ENCODE measurements at regions not wholly inside any gene's neighbourhood (a gene's known extent, or its start where the extent isn't known, plus 50 kb on each side); places are given as distances from the start of the nearest gene placed in this dataset.

GRCh38 chr13:69291292-69291906 lies 816.2 kb upstream of the ATXN8OS start:
- Histone ChIP-seq H4K8ac (ENCODE audit: low read depth, low read length) (no peak overlapping the region), H3K4me3 (ENCODE audit: low read length in 2 of 2) (no peak overlapping the region), H2BK120ac (ENCODE audit: low read depth, low read length) (no peak overlapping the region), H2AFZ (ENCODE audit: low read length) (peak overlapping the region; percentile 80), H3K23ac (ENCODE audit: low read depth, low read length, poor library complexity) (no peak overlapping the region), H3K14ac (ENCODE audit: low read length) (no peak overlapping the region), H3K18ac (ENCODE audit: low read length) (no peak overlapping the region), H3K36me3 (replicated peaks in 1 of 2; ENCODE audit: control insufficient read depth in 2 of 2, insufficient read depth in 2 of 2, low read length in 2 of 2) (no peaks in the 10 kb centered on the region), H3K9me3 (replicated peaks in 1 of 2; ENCODE audit: control insufficient read depth in 2 of 2, insufficient read depth in 1 of 2, low read depth in 1 of 2, low read length in 2 of 2) (no peaks in the 10 kb centered on the region), H3K27me3 (ENCODE audit: control insufficient read depth in 3 of 3, insufficient read depth in 3 of 3, low read depth in 1 of 3, low read length in 3 of 3) (no peaks in the 10 kb centered on the region), H2BK15ac (ENCODE audit: low read length) (no peak overlapping the region), H3K27ac (replicated peaks; ENCODE audit: low read length) (no peak overlapping the region), H3K9ac (ENCODE audit: low read depth, low read length, poor library complexity) (no peak overlapping the region), H3K4ac (ENCODE audit: low read length) (no peak overlapping the region), H3K79me1 (ENCODE audit: low read depth, low read length) (no peaks in the 10 kb centered on the region), H2BK12ac (ENCODE audit: low read length) (no peak overlapping the region), H3K4me1 (ENCODE audit: control insufficient read depth in 2 of 2, insufficient read depth in 1 of 2, low read depth in 1 of 2, low read length in 2 of 2) (no peaks in the 10 kb centered on the region), H3K4me2 (ENCODE audit: insufficient read depth, low read length, poor library complexity, severe bottlenecking) (no peak overlapping the region), H2AK5ac (ENCODE audit: low read depth, low read length) (no peak overlapping the region), H4K91ac (ENCODE audit: low read depth, low read length, poor library complexity) (no peak overlapping the region), H2BK5ac (ENCODE audit: low read length) (no peak overlapping the region)
- no CpG with 5 or more reads among the region's 1 CpG for WGBS, 2 donors (ENCODE audit: extremely low coverage in 2 of 2, insufficient read length in 2 of 2, insufficient replicate concordance in 1 of 2)
- no peak for DNase-seq (ENCODE audit: low spot score)

- Histone ChIP-seq H3K4me3 (ENCODE audit: low read length in 2 of 2) (no peak overlapping the region), H3K4me2 (ENCODE audit: insufficient read depth, low read length, poor library complexity, severe bottlenecking) (no peak overlapping the region), H3K79me1 (ENCODE audit: low read depth, low read length) (no peaks in the 10 kb centered on the region), H2BK15ac (ENCODE audit: low read length) (no peak overlapping the region), H2BK12ac (ENCODE audit: low read length) (no peak overlapping the region), H3K18ac (ENCODE audit: low read length) (no peak overlapping the region), H3K9me3 (replicated peaks in 1 of 2; ENCODE audit: control insufficient read depth in 2 of 2, insufficient read depth in 1 of 2, low read depth in 1 of 2, low read length in 2 of 2) (peaks cover 0 to 8% of the 10 kb centered on the region in 2 donors), H3K27me3 (ENCODE audit: control insufficient read depth in 3 of 3, insufficient read depth in 3 of 3, low read depth in 1 of 3, low read length in 3 of 3) (no peaks in the 10 kb centered on the region), H2BK5ac (ENCODE audit: low read length) (no peak overlapping the region), H3K27ac (replicated peaks; ENCODE audit: low read length) (no peak overlapping the region), H4K8ac (ENCODE audit: low read depth, low read length) (no peak overlapping the region), H3K4me1 (ENCODE audit: control insufficient read depth in 2 of 2, insufficient read depth in 1 of 2, low read depth in 1 of 2, low read length in 2 of 2) (no peaks in the 10 kb centered on the region), H2AK5ac (ENCODE audit: low read depth, low read length) (no peak overlapping the region), H3K36me3 (replicated peaks in 1 of 2; ENCODE audit: control insufficient read depth in 2 of 2, insufficient read depth in 2 of 2, low read length in 2 of 2) (no peaks in the 10 kb centered on the region), H3K23ac (ENCODE audit: low read depth, low read length, poor library complexity) (no peak overlapping the region), H2BK120ac (ENCODE audit: low read depth, low read length) (no peak overlapping the region), H3K14ac (ENCODE audit: low read length) (no peak overlapping the region), H3K9ac (ENCODE audit: low read depth, low read length, poor library complexity) (no peak overlapping the region), H4K91ac (ENCODE audit: low read depth, low read length, poor library complexity) (no peak overlapping the region), H2AFZ (ENCODE audit: low read length) (no peak overlapping the region), H3K4ac (ENCODE audit: low read length) (no peak overlapping the region)
- DNase-seq (ENCODE audit: low spot score), result no peak
Measured at GRCh38 chr13:69288026-69288425, 819.6 kb upstream of the ATXN8OS start.

GRCh38 chr13:69287050-69287698 lies 820.5 kb upstream of the ATXN8OS start:
- Histone ChIP-seq H3K27ac (replicated peaks; ENCODE audit: low read length) (no peak overlapping the region), H3K23ac (ENCODE audit: low read depth, low read length, poor library complexity) (no peak overlapping the region), H3K27me3 (ENCODE audit: control insufficient read depth in 3 of 3, insufficient read depth in 3 of 3, low read depth in 1 of 3, low read length in 3 of 3) (no peaks in the 10 kb centered on the region), H2BK12ac (ENCODE audit: low read length) (no peak overlapping the region), H4K91ac (ENCODE audit: low read depth, low read length, poor library complexity) (no peak overlapping the region), H3K18ac (ENCODE audit: low read length) (no peak overlapping the region), H2AK5ac (ENCODE audit: low read depth, low read length) (no peak overlapping the region), H3K4me3 (ENCODE audit: low read length in 2 of 2) (no peak overlapping the region), H3K4me1 (ENCODE audit: control insufficient read depth in 2 of 2, insufficient read depth in 1 of 2, low read depth in 1 of 2, low read length in 2 of 2) (no peaks in the 10 kb centered on the region), H2BK15ac (ENCODE audit: low read length) (no peak overlapping the region), H2AFZ (ENCODE audit: low read length) (peak overlapping the region; percentile 79), H3K9me3 (replicated peaks in 1 of 2; ENCODE audit: control insufficient read depth in 2 of 2, insufficient read depth in 1 of 2, low read depth in 1 of 2, low read length in 2 of 2) (peaks cover 0 to 8% of the 10 kb centered on the region in 2 donors), H2BK5ac (ENCODE audit: low read length) (no peak overlapping the region), H3K14ac (ENCODE audit: low read length) (no peak overlapping the region), H2BK120ac (ENCODE audit: low read depth, low read length) (no peak overlapping the region), H3K79me1 (ENCODE audit: low read depth, low read length) (no peaks in the 10 kb centered on the region), H3K36me3 (replicated peaks in 1 of 2; ENCODE audit: control insufficient read depth in 2 of 2, insufficient read depth in 2 of 2, low read length in 2 of 2) (no peaks in the 10 kb centered on the region), H3K4ac (ENCODE audit: low read length) (no peak overlapping the region), H4K8ac (ENCODE audit: low read depth, low read length) (no peak overlapping the region), H3K9ac (ENCODE audit: low read depth, low read length, poor library complexity) (no peak overlapping the region), H3K4me2 (ENCODE audit: insufficient read depth, low read length, poor library complexity, severe bottlenecking) (no peak overlapping the region)
- no CpG with 5 or more reads among the region's 8 CpGs for WGBS, 2 donors (ENCODE audit: extremely low coverage in 2 of 2, insufficient read length in 2 of 2, insufficient replicate concordance in 1 of 2)
- DNase-seq (ENCODE audit: low spot score), result no peak

GRCh38 chr13:69283837-69284236 lies 823.8 kb upstream of the ATXN8OS start:
- no peak overlapping the region for H4K91ac ChIP-seq (ENCODE audit: low read depth, low read length, poor library complexity)
- no peak overlapping the region for H3K4me2 ChIP-seq (ENCODE audit: insufficient read depth, low read length, poor library complexity, severe bottlenecking)
- no peak overlapping the region for H2BK120ac ChIP-seq (ENCODE audit: low read depth, low read length)
- H2AK5ac ChIP-seq (ENCODE audit: low read depth, low read length), result no peak overlapping the region
- no peak overlapping the region for H3K18ac ChIP-seq (ENCODE audit: low read length)
- H2BK12ac ChIP-seq (ENCODE audit: low read length), result no peak overlapping the region
- no peak overlapping the region for H3K4ac ChIP-seq (ENCODE audit: low read length)
- no peak overlapping the region for H3K23ac ChIP-seq (ENCODE audit: low read depth, low read length, poor library complexity)
- no peaks in the 10 kb centered on the region for H3K79me1 ChIP-seq (ENCODE audit: low read depth, low read length)
- DNase-seq (ENCODE audit: low spot score), result no peak
- no peak overlapping the region for H2BK5ac ChIP-seq (ENCODE audit: low read length)
- H3K9me3 ChIP-seq (replicated peaks in 1 of 2; ENCODE audit: control insufficient read depth in 2 of 2, insufficient read depth in 1 of 2, low read depth in 1 of 2, low read length in 2 of 2), result peaks cover 0 to 8% of the 10 kb centered on the region in 2 donors
- no peaks in the 10 kb centered on the region for H3K36me3 ChIP-seq (replicated peaks in 1 of 2; ENCODE audit: control insufficient read depth in 2 of 2, insufficient read depth in 2 of 2, low read length in 2 of 2)
- no peaks in the 10 kb centered on the region for H3K27me3 ChIP-seq (ENCODE audit: control insufficient read depth in 3 of 3, insufficient read depth in 3 of 3, low read depth in 1 of 3, low read length in 3 of 3)
- no peak overlapping the region for H3K14ac ChIP-seq (ENCODE audit: low read length)
- no peak overlapping the region for H3K4me3 ChIP-seq (ENCODE audit: low read length in 2 of 2)
- no peaks in the 10 kb centered on the region for H3K4me1 ChIP-seq (ENCODE audit: control insufficient read depth in 2 of 2, insufficient read depth in 1 of 2, low read depth in 1 of 2, low read length in 2 of 2)
- H2AFZ ChIP-seq (ENCODE audit: low read length), result no peak overlapping the region
- H4K8ac ChIP-seq (ENCODE audit: low read depth, low read length), result no peak overlapping the region
- no peak overlapping the region for H2BK15ac ChIP-seq (ENCODE audit: low read length)
- no peak overlapping the region for H3K9ac ChIP-seq (ENCODE audit: low read depth, low read length, poor library complexity)
- WGBS, 2 donors (ENCODE audit: extremely low coverage in 2 of 2, insufficient read length in 2 of 2, insufficient replicate concordance in 1 of 2), result no CpG with 5 or more reads among the region's 2 CpGs
- no peak overlapping the region for H3K27ac ChIP-seq (replicated peaks; ENCODE audit: low read length)
